ENCODE measurements at regions not wholly inside any gene's neighbourhood (a gene's known extent, or its start where the extent isn't known, plus 50 kb on each side); places are given as distances from the start of the nearest gene placed in this dataset.

DNA sequence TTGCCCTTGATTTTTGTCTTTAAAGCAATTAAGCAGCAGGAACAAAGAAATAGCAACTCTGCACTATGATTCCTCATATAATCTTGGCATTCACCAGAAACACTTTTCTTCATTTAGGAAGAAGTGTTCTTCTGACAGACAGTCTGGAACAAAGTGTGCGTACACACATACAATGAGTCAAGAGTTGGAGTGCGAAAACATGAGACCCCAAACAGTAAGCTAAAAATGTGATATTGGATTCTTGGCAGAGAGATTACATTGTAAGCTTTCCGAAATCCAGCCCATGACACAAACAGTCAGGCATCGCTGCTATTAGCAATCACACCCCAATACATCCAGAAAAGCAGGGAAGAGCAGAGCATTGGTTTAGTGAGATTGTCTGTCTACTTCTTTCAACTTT lies 306.7 kb upstream of the TBC1D5 start:
- no peaks in the 10 kb centered on the region for H3K4me1 Mint-ChIP-seq
- H3K27me3 Mint-ChIP-seq (ENCODE audit: low read depth): no peaks in the 10 kb centered on the region
- peaks cover 2% of the 10 kb centered on the region for H3K9me3 Mint-ChIP-seq
- TF ChIP-seq, protein P1, sequence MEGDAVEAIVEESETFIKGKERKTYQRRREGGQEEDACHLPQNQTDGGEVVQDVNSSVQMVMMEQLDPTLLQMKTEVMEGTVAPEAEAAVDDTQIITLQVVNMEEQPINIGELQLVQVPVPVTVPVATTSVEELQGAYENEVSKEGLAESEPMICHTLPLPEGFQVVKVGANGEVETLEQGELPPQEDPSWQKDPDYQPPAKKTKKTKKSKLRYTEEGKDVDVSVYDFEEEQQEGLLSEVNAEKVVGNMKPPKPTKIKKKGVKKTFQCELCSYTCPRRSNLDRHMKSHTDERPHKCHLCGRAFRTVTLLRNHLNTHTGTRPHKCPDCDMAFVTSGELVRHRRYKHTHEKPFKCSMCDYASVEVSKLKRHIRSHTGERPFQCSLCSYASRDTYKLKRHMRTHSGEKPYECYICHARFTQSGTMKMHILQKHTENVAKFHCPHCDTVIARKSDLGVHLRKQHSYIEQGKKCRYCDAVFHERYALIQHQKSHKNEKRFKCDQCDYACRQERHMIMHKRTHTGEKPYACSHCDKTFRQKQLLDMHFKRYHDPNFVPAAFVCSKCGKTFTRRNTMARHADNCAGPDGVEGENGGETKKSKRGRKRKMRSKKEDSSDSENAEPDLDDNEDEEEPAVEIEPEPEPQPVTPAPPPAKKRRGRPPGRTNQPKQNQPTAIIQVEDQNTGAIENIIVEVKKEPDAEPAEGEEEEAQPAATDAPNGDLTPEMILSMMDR (conservative IDR thresholded peaks at IDR 0.05): no peak
- peaks cover 7% of the 10 kb centered on the region for H3K36me3 Mint-ChIP-seq (ENCODE audit: low read depth)
- DNase-seq (ENCODE audit: low read depth, low spot score): no peak
- no peak overlapping the region for H3K27ac Mint-ChIP-seq (ENCODE audit: unreplicated experiment)
- no peak overlapping the region for H3K4me3 Mint-ChIP-seq

DNA sequence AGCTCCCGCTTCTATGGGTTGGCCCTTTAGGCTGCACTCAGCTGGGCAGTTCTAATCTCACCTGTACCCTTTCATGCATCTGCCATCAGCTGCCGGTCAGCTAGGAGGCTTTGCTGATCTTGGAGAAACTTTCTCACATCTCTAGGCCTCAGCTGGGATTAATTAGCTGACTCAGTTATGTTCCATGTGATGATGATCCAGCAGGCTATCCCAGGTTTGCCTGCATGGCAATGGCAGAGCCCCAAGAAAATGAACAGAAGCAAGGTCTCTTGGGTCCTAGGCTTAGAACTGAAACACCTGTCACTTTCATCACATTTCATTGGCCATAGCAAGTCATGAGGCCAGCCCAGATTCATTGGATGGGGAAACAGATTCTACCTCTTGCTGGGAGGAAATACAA lies 304.6 kb upstream of the TBC1D5 start:
- Mint-ChIP-seq H3K9me3 (no peaks in the 10 kb centered on the region), H3K4me3 (no peak overlapping the region), H3K4me1 (no peaks in the 10 kb centered on the region), H3K27ac (ENCODE audit: unreplicated experiment) (no peak overlapping the region), H3K27me3 (ENCODE audit: low read depth) (no peaks in the 10 kb centered on the region), H3K36me3 (ENCODE audit: low read depth) (peaks cover 2% of the 10 kb centered on the region)
- TF ChIP-seq, protein P1 (conservative IDR thresholded peaks at IDR 0.05): no peak
- no peak for DNase-seq (ENCODE audit: low read depth, low spot score)

DNA sequence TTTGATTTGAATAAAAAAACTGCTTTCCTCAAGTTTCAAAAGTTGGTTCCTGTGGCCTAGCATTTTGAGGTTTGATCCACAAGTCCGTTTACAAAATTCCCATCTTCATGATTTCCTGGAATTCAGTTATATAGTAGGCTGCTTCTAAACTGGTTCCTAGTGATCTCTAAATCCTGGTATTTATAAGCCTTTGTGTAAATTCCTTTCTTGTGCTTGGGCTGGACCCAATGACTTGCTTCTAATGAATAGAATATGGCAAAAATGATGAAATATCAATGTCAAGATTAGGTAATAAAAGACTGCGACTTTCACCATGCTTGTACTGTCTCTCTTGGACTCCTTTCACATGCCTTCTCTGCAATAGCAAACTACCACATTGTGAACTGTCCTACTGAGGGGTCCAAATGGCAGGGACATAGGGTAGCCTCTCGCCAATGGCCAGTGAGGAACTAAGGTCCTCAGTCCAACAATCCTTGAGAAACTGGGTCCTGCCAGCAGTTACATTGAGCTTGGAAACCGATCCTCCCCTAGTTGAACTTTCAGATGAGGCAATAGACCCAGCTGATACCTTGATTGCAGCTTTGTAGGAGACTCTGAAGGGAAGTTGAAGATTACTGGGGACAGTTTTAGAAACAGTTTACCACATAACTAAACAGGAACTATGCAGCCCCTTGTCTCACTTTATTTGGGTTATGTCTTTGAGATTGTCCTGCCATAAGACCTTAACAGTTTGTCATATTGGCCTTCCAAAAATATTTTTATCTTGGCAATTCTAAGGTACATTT lies 303.9 kb upstream of the TBC1D5 start:
- Mint-ChIP-seq H3K4me3 (no peak overlapping the region), H3K9me3 (peaks cover 1% of the 10 kb centered on the region), H3K27ac (ENCODE audit: unreplicated experiment) (no peak overlapping the region), H3K4me1 (no peaks in the 10 kb centered on the region), H3K27me3 (ENCODE audit: low read depth) (no peaks in the 10 kb centered on the region), H3K36me3 (ENCODE audit: low read depth) (peaks cover 5% of the 10 kb centered on the region)
- TF ChIP-seq, protein P1 (conservative IDR thresholded peaks at IDR 0.05): no peak
- DNase-seq (ENCODE audit: low read depth, low spot score): no peak

DNA sequence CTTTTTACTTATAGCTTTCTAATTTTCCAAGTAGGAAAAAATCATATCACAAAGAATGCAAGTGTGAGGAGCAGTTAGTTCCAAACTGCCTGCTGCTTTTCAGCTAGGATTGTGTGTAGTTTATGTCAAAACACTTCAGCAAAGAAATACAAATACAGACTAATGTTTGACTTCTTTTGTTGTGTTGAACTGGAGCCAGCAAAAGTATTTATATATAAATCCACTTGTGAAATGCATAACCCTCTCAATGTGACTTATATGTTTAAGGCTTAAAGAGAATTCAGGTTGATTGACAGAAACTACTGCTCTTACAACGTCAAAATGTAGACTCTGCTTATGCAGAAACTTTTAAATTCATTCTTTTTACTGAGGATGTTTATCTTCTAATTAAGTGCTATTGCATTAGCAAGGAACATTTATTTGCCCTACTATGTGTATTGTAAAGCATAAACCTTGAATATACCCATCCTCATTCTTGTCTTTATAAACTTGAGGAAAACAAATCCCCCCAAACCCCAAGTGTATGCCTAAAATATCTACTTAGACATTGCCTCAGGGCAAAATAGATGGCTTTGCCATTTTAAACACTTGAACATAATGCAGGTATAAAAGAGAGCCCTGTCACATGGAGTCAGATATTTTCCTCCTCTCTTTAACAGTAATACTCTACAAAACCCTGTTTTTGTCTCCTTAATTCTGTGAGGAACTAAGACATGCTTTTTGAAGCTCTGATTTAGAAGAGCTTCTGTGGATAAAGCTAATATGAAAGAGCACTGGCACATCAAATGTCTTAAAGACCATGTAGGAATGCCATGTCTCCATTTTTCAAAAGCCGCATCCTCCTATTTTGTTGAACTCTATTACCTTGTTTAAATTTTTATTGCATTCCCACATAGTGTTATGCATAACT lies 302.8 kb upstream of the TBC1D5 start:
- no peaks in the 10 kb centered on the region for H3K27me3 Mint-ChIP-seq (ENCODE audit: low read depth)
- no peak overlapping the region for H3K27ac Mint-ChIP-seq (ENCODE audit: unreplicated experiment)
- no peak overlapping the region for H3K4me3 Mint-ChIP-seq
- H3K36me3 Mint-ChIP-seq (ENCODE audit: low read depth): peaks cover 11% of the 10 kb centered on the region
- H3K9me3 Mint-ChIP-seq: peaks cover 7% of the 10 kb centered on the region
- DNase-seq (ENCODE audit: low read depth, low spot score): no peak
- TF ChIP-seq, protein P1 (conservative IDR thresholded peaks at IDR 0.05): no peak
- H3K4me1 Mint-ChIP-seq: no peaks in the 10 kb centered on the region

DNA sequence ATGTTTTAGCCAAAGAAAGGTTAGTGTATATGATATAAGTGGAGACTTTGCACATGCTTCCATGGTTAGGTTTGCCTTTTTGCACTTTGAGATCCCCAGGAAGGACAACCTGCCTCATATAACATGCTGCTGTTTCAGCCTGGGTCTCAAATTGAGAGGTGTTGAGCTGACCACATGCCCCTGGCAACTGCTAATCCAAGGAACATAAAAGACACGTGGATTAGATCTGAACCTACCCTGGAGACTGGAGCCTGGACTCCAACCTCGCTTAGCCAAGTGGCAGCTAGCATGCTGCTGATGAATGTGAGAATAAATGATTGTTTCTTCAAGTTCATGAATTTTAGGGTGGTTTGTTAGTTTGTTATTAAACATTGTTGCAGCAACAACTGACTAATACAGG lies 301.8 kb upstream of the TBC1D5 start:
- no peak for DNase-seq (ENCODE audit: low read depth, low spot score)
- TF ChIP-seq, protein P1 (conservative IDR thresholded peaks at IDR 0.05): no peak
- Mint-ChIP-seq H3K4me3 (no peak overlapping the region), H3K9me3 (peaks cover 7% of the 10 kb centered on the region), H3K27ac (ENCODE audit: unreplicated experiment) (no peak overlapping the region), H3K36me3 (ENCODE audit: low read depth) (peaks cover 11% of the 10 kb centered on the region), H3K27me3 (ENCODE audit: low read depth) (no peaks in the 10 kb centered on the region), H3K4me1 (no peaks in the 10 kb centered on the region)
